GM12891 (cell line): ENCODE measurements at regions not wholly inside any gene's neighbourhood (a gene's known extent, or its start where the extent isn't known, plus 50 kb on each side); places are given as distances from the start of the nearest gene placed in this dataset.

ENCODE experiments used
- PAX5 ChIP-seq: IDR thresholded peaks from 2 replicates; pipeline ENCODE4 v1.6.1; 2011; ENCODE audit warnings: low read length, moderate library complexity, mild to moderate bottlenecking; ENCODE audit not compliant: insufficient read depth, severe bottlenecking
- POLR2A ChIP-seq: IDR thresholded peaks from 2 replicates; pipeline ENCODE4 v1.6.1; 2011; ENCODE audit warnings: low read depth, low read length, control low read depth
- POLR2AphosphoS5 ChIP-seq: IDR thresholded peaks from 2 replicates; pipeline ENCODE4 v1.6.1; 2011; ENCODE audit warnings: low read depth, low read length, control low read depth
- POU2F2 ChIP-seq: IDR thresholded peaks from 2 replicates; pipeline ENCODE4 v1.6.1; 2011; ENCODE audit warnings: low read depth, mild to moderate bottlenecking, control low read depth, low read length, moderate library complexity
- SPI1 ChIP-seq: IDR thresholded peaks from 2 replicates; pipeline ENCODE4 v1.6.1; 2011; ENCODE audit warnings: low read depth, low read length, control low read depth
- TAF1 ChIP-seq: IDR thresholded peaks from 2 replicates; pipeline ENCODE4 v1.6.1; 2011; ENCODE audit warnings: low read depth, low read length, control low read depth

- TF ChIP-seq POLR2AphosphoS5 (no peak), POLR2A (no peak), PAX5 (no peak), TAF1 (no peak), POU2F2 (no peak), SPI1 (no peak)
Measured at GRCh38 chr12:75947156-75947723, 84.3 kb downstream of the PHLDA1 start.
